ENCODE measurements at regions not wholly inside any gene's neighbourhood (a gene's known extent, or its start where the extent isn't known, plus 50 kb on each side); places are given as distances from the start of the nearest gene placed in this dataset.

GRCh38 chr2:13066676-13067075, 349.9 kb downstream of the TRIB2 start:
- no peaks in the 10 kb centered on the region for H3K27me3 ChIP-seq (ENCODE audit: insufficient read depth, low read depth, severe bottlenecking)
- TF ChIP-seq CTCF (IDR thresholded peaks at IDR 0.05; ENCODE audit: low read depth, low read length): no peak
- no peak overlapping the region for H3K27ac ChIP-seq
- no peaks in the 10 kb centered on the region for H3K9me3 ChIP-seq (ENCODE audit: severe bottlenecking)
- H3K36me3 ChIP-seq: no peaks in the 10 kb centered on the region
- no peak overlapping the region for H3K4me3 ChIP-seq (ENCODE audit: low read depth, low read length)
- no peak for DNase-seq

DNA sequence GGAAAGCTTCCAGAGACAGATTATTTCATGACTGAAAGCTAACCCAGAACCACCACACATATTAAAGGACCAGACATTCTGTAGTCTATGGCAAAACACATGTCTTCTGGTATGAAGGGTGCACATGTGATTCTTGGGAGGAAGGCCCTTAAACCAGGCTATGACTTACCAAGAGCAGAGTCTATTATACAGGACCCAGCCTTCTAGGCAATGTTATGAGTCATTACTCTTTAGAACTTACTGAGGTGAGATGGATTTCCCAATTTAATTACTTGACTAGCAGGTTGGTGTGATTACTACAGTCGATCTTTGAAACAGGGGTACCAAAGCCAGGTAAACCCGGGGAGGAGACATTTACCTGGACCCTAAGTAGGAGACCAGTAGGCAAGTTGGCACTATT, 350.8 kb downstream of the TRIB2 start:
- Histone ChIP-seq H3K27ac (no peak overlapping the region), H3K9me3 (ENCODE audit: severe bottlenecking) (no peaks in the 10 kb centered on the region), H3K27me3 (ENCODE audit: insufficient read depth, low read depth, severe bottlenecking) (no peaks in the 10 kb centered on the region), H3K4me3 (ENCODE audit: low read depth, low read length) (no peak overlapping the region), H3K36me3 (no peaks in the 10 kb centered on the region)
- DNase-seq: no peak
- no peak for TF ChIP-seq CTCF (IDR thresholded peaks at IDR 0.05; ENCODE audit: low read depth, low read length)

- no peaks in the 10 kb centered on the region for H3K9me3 ChIP-seq (ENCODE audit: severe bottlenecking)
- TF ChIP-seq CTCF (IDR thresholded peaks at IDR 0.05; ENCODE audit: low read depth, low read length): no peak
- no peak overlapping the region for H3K27ac ChIP-seq
- H3K27me3 ChIP-seq (ENCODE audit: insufficient read depth, low read depth, severe bottlenecking): no peaks in the 10 kb centered on the region
- H3K4me3 ChIP-seq (ENCODE audit: low read depth, low read length): no peak overlapping the region
- H3K36me3 ChIP-seq: no peaks in the 10 kb centered on the region
- no peak for DNase-seq
Measured at GRCh38 chr2:13089971-13090370, 373.2 kb downstream of the TRIB2 start.

- TF ChIP-seq CTCF (IDR thresholded peaks at IDR 0.05; ENCODE audit: low read depth, low read length): no peak
- no peaks in the 10 kb centered on the region for H3K27me3 ChIP-seq (ENCODE audit: insufficient read depth, low read depth, severe bottlenecking)
- no peak overlapping the region for H3K4me3 ChIP-seq (ENCODE audit: low read depth, low read length)
- H3K36me3 ChIP-seq: no peaks in the 10 kb centered on the region
- no peaks in the 10 kb centered on the region for H3K9me3 ChIP-seq (ENCODE audit: severe bottlenecking)
- H3K27ac ChIP-seq: no peak overlapping the region
- DNase-seq: no peak
Measured at GRCh38 chr2:13091455-13091854, 374.7 kb downstream of the TRIB2 start.

DNA sequence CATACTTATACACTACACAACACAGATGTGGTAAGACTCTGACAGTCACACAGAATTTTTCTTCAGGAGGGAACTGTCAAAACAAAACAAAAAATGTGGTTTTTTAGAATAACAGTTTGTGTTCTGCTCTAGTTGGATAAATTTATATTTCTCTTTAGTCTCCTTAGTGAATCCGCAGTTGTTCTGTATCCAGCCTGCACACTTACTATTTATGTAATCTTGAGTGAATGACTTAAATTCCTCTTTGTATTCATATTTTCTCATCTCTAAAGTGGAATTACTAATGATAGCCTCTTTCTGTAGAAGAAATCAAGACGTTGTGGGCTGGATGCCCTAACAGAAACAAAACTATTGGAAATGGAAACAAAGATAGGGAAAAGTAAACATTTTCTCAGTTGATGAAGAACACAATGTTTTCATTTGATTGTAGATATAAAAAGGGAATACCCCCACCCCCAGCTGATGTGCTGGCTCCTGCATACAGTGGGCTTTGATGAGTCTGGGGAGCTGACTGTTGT, 375.2 kb downstream of the TRIB2 start:
- H3K36me3 ChIP-seq: no peaks in the 10 kb centered on the region
- H3K4me3 ChIP-seq (ENCODE audit: low read depth, low read length): no peak overlapping the region
- no peaks in the 10 kb centered on the region for H3K27me3 ChIP-seq (ENCODE audit: insufficient read depth, low read depth, severe bottlenecking)
- TF ChIP-seq CTCF (IDR thresholded peaks at IDR 0.05; ENCODE audit: low read depth, low read length): no peak
- H3K9me3 ChIP-seq (ENCODE audit: severe bottlenecking): no peaks in the 10 kb centered on the region
- no peak overlapping the region for H3K27ac ChIP-seq
- DNase-seq: no peak

DNA sequence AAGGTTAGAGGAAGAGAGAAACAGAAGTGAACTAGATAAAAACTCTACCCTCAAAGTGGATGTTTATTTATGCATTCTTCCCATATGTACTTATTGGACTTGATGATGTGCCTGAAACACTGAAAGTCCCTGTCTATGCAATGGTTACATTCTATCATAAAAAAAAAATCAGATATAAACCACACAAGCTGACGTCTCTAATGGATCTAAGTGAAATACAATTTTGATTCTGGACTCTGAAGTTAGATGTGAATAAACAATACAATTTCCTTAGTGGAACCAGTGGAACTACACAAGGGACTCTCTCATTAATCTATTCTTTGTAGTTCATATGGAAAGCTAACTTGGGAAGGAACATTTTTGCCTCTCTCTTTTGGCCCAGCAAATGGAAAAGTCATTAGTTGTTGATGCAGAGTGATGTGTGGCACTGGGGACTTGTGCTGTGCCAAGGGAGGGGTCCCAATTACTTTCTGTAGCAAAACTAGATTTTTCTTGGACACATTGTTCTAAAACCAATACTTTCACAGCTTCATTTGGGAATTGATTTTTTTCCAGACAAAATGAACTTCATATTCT, 376.8 kb downstream of the TRIB2 start:
- DNase-seq: no peak
- no peak overlapping the region for H3K4me3 ChIP-seq (ENCODE audit: low read depth, low read length)
- H3K27ac ChIP-seq: no peak overlapping the region
- no peaks in the 10 kb centered on the region for H3K27me3 ChIP-seq (ENCODE audit: insufficient read depth, low read depth, severe bottlenecking)
- no peaks in the 10 kb centered on the region for H3K36me3 ChIP-seq
- TF ChIP-seq CTCF (IDR thresholded peaks at IDR 0.05; ENCODE audit: low read depth, low read length): no peak
- peaks cover 1% of the 10 kb centered on the region for H3K9me3 ChIP-seq (ENCODE audit: severe bottlenecking)
